GM13977 (cell line): ENCODE measurements at regions not wholly inside any gene's neighbourhood (a gene's known extent, or its start where the extent isn't known, plus 50 kb on each side); places are given as distances from the start of the nearest gene placed in this dataset.

Source experiments
- DNase-seq: peaks from one replicate; pipeline ENCODE4 v3.0.0; 2012; ENCODE audit warnings: low spot score
- CTCF ChIP-seq: IDR thresholded peaks from 2 replicates; pipeline ENCODE4 v1.5.1; 2012; ENCODE audit warnings: mild to moderate bottlenecking, control low read depth; ENCODE audit not compliant: insufficient read depth; ENCODE audit errors: extremely low read depth, missing control alignments
- in situ Hi-C: fragments of 300-500 bp; cut with MboI; formaldehyde crosslinking; loops from one replicate; pipeline ENCODE4 v1.12.0; 2022; ENCODE audit warnings: low sequenced_read_pairs, low pct_unique_long_range_greater_than_20kb, mixed read lengths, inconsistent platforms; ENCODE audit not compliant: unreplicated experiment

GRCh38 chr2:8590938-8591337 is 90.9 kb upstream of the ID2 start:
- in situ Hi-C loops = no loop called here
- DNase-seq = no peak
- no peak for TF ChIP-seq CTCF

GRCh38 chr2:8592736-8593135 is 89.1 kb upstream of the ID2 start:
- in situ Hi-C loops = no loop called here
- no peak for DNase-seq
- no peak for TF ChIP-seq CTCF

GRCh38 chr2:8593243-8593642 is 88.6 kb upstream of the ID2 start:
- in situ Hi-C loops = no loop called here
- TF ChIP-seq CTCF = no peak
- no peak for DNase-seq

GRCh38 chr2:8594731-8595427 is 87.0 kb upstream of the ID2 start:
- TF ChIP-seq CTCF = no peak
- no peak for DNase-seq
- in situ Hi-C loops = no loop called here

GRCh38 chr2:8595428-8595805 is 86.4 kb upstream of the ID2 start:
- in situ Hi-C loops = no loop called here
- no peak for DNase-seq
- TF ChIP-seq CTCF = no peak

- DNase-seq = no peak
- TF ChIP-seq CTCF = no peak
- in situ Hi-C loops = no loop called here
These were observed 85.8 kb upstream of the ID2 start for GRCh38 chr2:8595811-8596600.
